GM23338 (cell line): ENCODE measurements at regions not wholly inside any gene's neighbourhood (a gene's known extent, or its start where the extent isn't known, plus 50 kb on each side); places are given as distances from the start of the nearest gene placed in this dataset.

Experiments
- ATAC-seq: fragments of 200-7000 bp; cut with Tn5 transposase; 3 replicates; pipeline ENCODE4 v1.9.1; 2020
- DNase-seq: peaks from one replicate; pipeline ENCODE4 v3.0.0-alpha.2; 2015; ENCODE audit warnings: low spot score
- H2AFZ ChIP-seq: fragments of 200-600 bp; sonication (generic); 2 replicates; pipeline ENCODE4 v1.8.0; 2016; ENCODE audit warnings: antibody characterized with exemption, mild to moderate bottlenecking, moderate library complexity
- H3F3A ChIP-seq: fragments of 200-600 bp; sonication (generic); replicated peaks from 2 replicates; pipeline ENCODE4 v1.8.0; 2017; ENCODE audit warnings: antibody characterized with exemption, mixed run types, low read depth
- H3K27ac ChIP-seq: fragments of 200-600 bp; sonication (generic); 2 replicates; pipeline ENCODE4 v1.6.1; 2016; ENCODE audit warnings: low read depth
- H3K27me3 ChIP-seq: fragments of 200-600 bp; sonication (generic); 2 replicates; pipeline ENCODE4 v1.8.0; 2016; ENCODE audit warnings: mild to moderate bottlenecking, mixed run types, moderate library complexity; ENCODE audit not compliant: insufficient read depth
- H3K36me3 ChIP-seq: fragments of 200-600 bp; sonication (generic); 2 replicates; pipeline ENCODE4 v1.8.0; 2016; ENCODE audit warnings: mild to moderate bottlenecking; ENCODE audit not compliant: insufficient read depth
- H3K4me1 ChIP-seq: fragments of 200-600 bp; sonication (generic); 2 replicates; pipeline ENCODE4 v1.8.0; 2016; ENCODE audit warnings: mild to moderate bottlenecking, moderate library complexity; ENCODE audit not compliant: insufficient read depth
- H3K4me2 ChIP-seq: fragments of 200-600 bp; sonication (generic); 2 replicates; pipeline ENCODE4 v1.7.1; 2017; ENCODE audit warnings: mixed run types
- H3K4me3 ChIP-seq: fragments of 200-600 bp; sonication (generic); 2 replicates; pipeline ENCODE4 v1.6.1; 2016; ENCODE audit warnings: mixed run types
- H3K79me2 ChIP-seq: fragments of 200-600 bp; sonication (generic); replicated peaks from 2 replicates; pipeline ENCODE4 v1.8.0; 2017; ENCODE audit warnings: mild to moderate bottlenecking; ENCODE audit not compliant: insufficient read depth
- H3K9me2 ChIP-seq: fragments of 200-600 bp; sonication (generic); 2 replicates; pipeline ENCODE4 v1.8.0; 2017; ENCODE audit not compliant: insufficient read depth
- H4K20me1 ChIP-seq: fragments of 200-600 bp; sonication (generic); replicated peaks from 2 replicates; pipeline ENCODE4 v1.8.0; 2017; ENCODE audit warnings: mild to moderate bottlenecking; ENCODE audit not compliant: insufficient read depth
- H3K27ac Mint-ChIP-seq: 2 replicates; pipeline ENCODE4 v1.8.0; 2020; ENCODE audit warnings: inconsistent platforms, mild to moderate bottlenecking, moderate library complexity, mixed read lengths
- H3K27me3 Mint-ChIP-seq: 3 replicates; pipeline ENCODE4 v1.8.0; 2022; ENCODE audit warnings: low read depth, mild to moderate bottlenecking, moderate library complexity, mixed read lengths, inconsistent platforms; ENCODE audit not compliant: insufficient read depth, poor library complexity
- H3K36me3 Mint-ChIP-seq: 3 replicates; pipeline ENCODE4 v1.8.0; 2021; ENCODE audit warnings: low read depth, mild to moderate bottlenecking, inconsistent platforms, moderate library complexity, mixed read lengths
- H3K4me1 Mint-ChIP-seq: 3 replicates; pipeline ENCODE4 v1.8.0; 2020; ENCODE audit warnings: mild to moderate bottlenecking, inconsistent platforms, mixed read lengths
- H3K4me3 Mint-ChIP-seq: 3 replicates; pipeline ENCODE4 v1.8.0; 2021; ENCODE audit warnings: moderate library complexity, mild to moderate bottlenecking, inconsistent platforms, mixed read lengths
- H3K9me3 Mint-ChIP-seq: 3 replicates; pipeline ENCODE4 v1.8.0; 2020; ENCODE audit warnings: moderate library complexity, mild to moderate bottlenecking, inconsistent platforms, mixed read lengths
- CREB1 ChIP-seq: fragments of 250-450 bp; sonication (Bioruptor Pico); IDR thresholded peaks from 2 replicates; pipeline ENCODE4 v1.5.0; 2020; ENCODE audit warnings: low read depth, mild to moderate bottlenecking, moderate library complexity
- EZH2 ChIP-seq: fragments of 200-600 bp; sonication (generic); IDR thresholded peaks from one replicate; pipeline ENCODE4 v1.8.0; 2017; ENCODE audit warnings: antibody characterized with exemption, mild to moderate bottlenecking, low read depth; ENCODE audit not compliant: unreplicated experiment
- EZH2phosphoT487 ChIP-seq: fragments of 200-600 bp; sonication (generic); IDR thresholded peaks from one replicate; pipeline ENCODE4 v1.8.1; 2018; ENCODE audit warnings: antibody characterized with exemption; ENCODE audit not compliant: unreplicated experiment
- JUNB ChIP-seq: IDR thresholded peaks from one replicate; pipeline ENCODE4 v1.6.1; 2016; ENCODE audit warnings: antibody characterized with exemption; ENCODE audit not compliant: unreplicated experiment
- NANOG ChIP-seq: IDR thresholded peaks from 2 replicates; pipeline ENCODE4 v1.6.1; 2016; ENCODE audit warnings: antibody characterized with exemption, borderline replicate concordance
- POLR2AphosphoS5 ChIP-seq: IDR thresholded peaks from 2 replicates; pipeline ENCODE4 v1.6.1; 2016; ENCODE audit warnings: antibody characterized with exemption, low read depth
- STAT1 ChIP-seq: IDR thresholded peaks from one replicate; pipeline ENCODE4 v1.6.1; 2016; ENCODE audit warnings: antibody characterized with exemption; ENCODE audit not compliant: unreplicated experiment
- ZNF114 ChIP-seq: fragments of 250-450 bp; sonication (Bioruptor Pico); IDR thresholded peaks from 2 replicates; pipeline ENCODE4 v1.5.0; 2020; ENCODE audit warnings: mild to moderate bottlenecking, moderate library complexity
- ZNF331 ChIP-seq: fragments of 250-450 bp; sonication (Bioruptor Pico); IDR thresholded peaks from 2 replicates; pipeline ENCODE4 v1.5.0; 2020; ENCODE audit warnings: low read depth, mild to moderate bottlenecking, moderate library complexity
- TF ChIP-seq, protein P1 (sequence below): IDR thresholded peaks from one replicate; pipeline ENCODE4 v1.6.1; 2018; ENCODE audit warnings: antibody characterized with exemption; ENCODE audit not compliant: unreplicated experiment
- TF ChIP-seq, protein P2 (sequence below): fragments of 250-450 bp; sonication (Bioruptor Pico); IDR thresholded peaks from 2 replicates; pipeline ENCODE4 v1.5.0; 2020; ENCODE audit warnings: mild to moderate bottlenecking, moderate library complexity
- TF ChIP-seq, protein P3 (sequence below): IDR thresholded peaks from 2 replicates; pipeline ENCODE4 v1.6.1; 2016; ENCODE audit warnings: antibody characterized with exemption
- TF ChIP-seq, protein P4 (sequence below), 2 experiments: fragments of 200-600 bp in 1 of 2; sonication (generic) in 1 of 2; conservative IDR thresholded peaks; 2 replicates each; pipeline versions ENCODE4 v1.5.1 to v1.6.1; 2016 to 2017; ENCODE audit warnings: antibody characterized with exemption in 2 of 2, low read depth in 2 of 2, mild to moderate bottlenecking in 2 of 2, moderate library complexity in 1 of 2

DNA sequence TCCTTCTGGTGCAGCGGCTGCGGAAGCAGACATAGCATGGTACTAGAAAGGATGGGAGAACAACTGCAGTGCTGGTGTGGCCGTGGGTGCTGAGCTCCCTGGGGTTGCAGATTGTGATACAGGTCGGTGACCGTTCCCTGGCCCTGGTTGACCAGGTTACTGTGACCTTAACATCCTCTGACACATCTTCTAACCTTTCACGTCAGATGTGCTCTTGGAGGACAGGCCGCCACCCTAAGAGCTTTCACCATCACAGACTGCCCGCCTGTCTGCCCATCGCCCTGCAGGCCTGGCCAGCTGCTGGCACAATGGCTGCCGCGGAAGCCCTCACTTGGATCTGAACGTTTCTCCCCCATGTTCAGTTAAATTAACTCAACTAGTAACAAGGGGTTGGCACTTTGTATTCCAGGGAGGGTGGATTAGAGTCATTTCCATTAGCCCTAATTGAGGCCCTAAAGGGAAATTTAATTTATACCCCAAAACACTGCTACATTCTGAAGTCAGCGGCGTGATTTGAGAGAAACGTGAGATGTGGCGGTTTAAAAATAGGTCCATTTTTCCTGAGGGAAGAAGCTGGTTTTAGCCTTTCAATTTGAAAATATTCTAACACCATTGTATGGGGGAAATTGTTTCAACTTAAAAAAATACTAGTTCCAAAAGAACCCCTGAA, 443.9 kb upstream of the CDH4 start:
- no peaks in the 10 kb centered on the region for H3K79me2 ChIP-seq
- H3K4me3 Mint-ChIP-seq, result no peak overlapping the region
- no peaks in the 10 kb centered on the region for H3K27me3 Mint-ChIP-seq
- H4K20me1 ChIP-seq, result no peaks in the 10 kb centered on the region
- no peak overlapping the region for H2AFZ ChIP-seq
- H3F3A ChIP-seq, result no peaks in the 10 kb centered on the region
- no peaks in the 10 kb centered on the region for H3K36me3 ChIP-seq
- H3K27ac ChIP-seq, result no peak overlapping the region
- H3K4me2 ChIP-seq, result no peak overlapping the region
- H3K36me3 Mint-ChIP-seq, result peaks cover 11% of the 10 kb centered on the region
- H3K4me3 ChIP-seq, result no peak overlapping the region
- no peak for TF ChIP-seq CREB1
- no peak for TF ChIP-seq NANOG
- TF ChIP-seq EZH2, result no peak
- TF ChIP-seq, protein P1, sequence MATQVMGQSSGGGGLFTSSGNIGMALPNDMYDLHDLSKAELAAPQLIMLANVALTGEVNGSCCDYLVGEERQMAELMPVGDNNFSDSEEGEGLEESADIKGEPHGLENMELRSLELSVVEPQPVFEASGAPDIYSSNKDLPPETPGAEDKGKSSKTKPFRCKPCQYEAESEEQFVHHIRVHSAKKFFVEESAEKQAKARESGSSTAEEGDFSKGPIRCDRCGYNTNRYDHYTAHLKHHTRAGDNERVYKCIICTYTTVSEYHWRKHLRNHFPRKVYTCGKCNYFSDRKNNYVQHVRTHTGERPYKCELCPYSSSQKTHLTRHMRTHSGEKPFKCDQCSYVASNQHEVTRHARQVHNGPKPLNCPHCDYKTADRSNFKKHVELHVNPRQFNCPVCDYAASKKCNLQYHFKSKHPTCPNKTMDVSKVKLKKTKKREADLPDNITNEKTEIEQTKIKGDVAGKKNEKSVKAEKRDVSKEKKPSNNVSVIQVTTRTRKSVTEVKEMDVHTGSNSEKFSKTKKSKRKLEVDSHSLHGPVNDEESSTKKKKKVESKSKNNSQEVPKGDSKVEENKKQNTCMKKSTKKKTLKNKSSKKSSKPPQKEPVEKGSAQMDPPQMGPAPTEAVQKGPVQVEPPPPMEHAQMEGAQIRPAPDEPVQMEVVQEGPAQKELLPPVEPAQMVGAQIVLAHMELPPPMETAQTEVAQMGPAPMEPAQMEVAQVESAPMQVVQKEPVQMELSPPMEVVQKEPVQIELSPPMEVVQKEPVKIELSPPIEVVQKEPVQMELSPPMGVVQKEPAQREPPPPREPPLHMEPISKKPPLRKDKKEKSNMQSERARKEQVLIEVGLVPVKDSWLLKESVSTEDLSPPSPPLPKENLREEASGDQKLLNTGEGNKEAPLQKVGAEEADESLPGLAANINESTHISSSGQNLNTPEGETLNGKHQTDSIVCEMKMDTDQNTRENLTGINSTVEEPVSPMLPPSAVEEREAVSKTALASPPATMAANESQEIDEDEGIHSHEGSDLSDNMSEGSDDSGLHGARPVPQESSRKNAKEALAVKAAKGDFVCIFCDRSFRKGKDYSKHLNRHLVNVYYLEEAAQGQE, result no peak
- TF ChIP-seq, protein P2, sequence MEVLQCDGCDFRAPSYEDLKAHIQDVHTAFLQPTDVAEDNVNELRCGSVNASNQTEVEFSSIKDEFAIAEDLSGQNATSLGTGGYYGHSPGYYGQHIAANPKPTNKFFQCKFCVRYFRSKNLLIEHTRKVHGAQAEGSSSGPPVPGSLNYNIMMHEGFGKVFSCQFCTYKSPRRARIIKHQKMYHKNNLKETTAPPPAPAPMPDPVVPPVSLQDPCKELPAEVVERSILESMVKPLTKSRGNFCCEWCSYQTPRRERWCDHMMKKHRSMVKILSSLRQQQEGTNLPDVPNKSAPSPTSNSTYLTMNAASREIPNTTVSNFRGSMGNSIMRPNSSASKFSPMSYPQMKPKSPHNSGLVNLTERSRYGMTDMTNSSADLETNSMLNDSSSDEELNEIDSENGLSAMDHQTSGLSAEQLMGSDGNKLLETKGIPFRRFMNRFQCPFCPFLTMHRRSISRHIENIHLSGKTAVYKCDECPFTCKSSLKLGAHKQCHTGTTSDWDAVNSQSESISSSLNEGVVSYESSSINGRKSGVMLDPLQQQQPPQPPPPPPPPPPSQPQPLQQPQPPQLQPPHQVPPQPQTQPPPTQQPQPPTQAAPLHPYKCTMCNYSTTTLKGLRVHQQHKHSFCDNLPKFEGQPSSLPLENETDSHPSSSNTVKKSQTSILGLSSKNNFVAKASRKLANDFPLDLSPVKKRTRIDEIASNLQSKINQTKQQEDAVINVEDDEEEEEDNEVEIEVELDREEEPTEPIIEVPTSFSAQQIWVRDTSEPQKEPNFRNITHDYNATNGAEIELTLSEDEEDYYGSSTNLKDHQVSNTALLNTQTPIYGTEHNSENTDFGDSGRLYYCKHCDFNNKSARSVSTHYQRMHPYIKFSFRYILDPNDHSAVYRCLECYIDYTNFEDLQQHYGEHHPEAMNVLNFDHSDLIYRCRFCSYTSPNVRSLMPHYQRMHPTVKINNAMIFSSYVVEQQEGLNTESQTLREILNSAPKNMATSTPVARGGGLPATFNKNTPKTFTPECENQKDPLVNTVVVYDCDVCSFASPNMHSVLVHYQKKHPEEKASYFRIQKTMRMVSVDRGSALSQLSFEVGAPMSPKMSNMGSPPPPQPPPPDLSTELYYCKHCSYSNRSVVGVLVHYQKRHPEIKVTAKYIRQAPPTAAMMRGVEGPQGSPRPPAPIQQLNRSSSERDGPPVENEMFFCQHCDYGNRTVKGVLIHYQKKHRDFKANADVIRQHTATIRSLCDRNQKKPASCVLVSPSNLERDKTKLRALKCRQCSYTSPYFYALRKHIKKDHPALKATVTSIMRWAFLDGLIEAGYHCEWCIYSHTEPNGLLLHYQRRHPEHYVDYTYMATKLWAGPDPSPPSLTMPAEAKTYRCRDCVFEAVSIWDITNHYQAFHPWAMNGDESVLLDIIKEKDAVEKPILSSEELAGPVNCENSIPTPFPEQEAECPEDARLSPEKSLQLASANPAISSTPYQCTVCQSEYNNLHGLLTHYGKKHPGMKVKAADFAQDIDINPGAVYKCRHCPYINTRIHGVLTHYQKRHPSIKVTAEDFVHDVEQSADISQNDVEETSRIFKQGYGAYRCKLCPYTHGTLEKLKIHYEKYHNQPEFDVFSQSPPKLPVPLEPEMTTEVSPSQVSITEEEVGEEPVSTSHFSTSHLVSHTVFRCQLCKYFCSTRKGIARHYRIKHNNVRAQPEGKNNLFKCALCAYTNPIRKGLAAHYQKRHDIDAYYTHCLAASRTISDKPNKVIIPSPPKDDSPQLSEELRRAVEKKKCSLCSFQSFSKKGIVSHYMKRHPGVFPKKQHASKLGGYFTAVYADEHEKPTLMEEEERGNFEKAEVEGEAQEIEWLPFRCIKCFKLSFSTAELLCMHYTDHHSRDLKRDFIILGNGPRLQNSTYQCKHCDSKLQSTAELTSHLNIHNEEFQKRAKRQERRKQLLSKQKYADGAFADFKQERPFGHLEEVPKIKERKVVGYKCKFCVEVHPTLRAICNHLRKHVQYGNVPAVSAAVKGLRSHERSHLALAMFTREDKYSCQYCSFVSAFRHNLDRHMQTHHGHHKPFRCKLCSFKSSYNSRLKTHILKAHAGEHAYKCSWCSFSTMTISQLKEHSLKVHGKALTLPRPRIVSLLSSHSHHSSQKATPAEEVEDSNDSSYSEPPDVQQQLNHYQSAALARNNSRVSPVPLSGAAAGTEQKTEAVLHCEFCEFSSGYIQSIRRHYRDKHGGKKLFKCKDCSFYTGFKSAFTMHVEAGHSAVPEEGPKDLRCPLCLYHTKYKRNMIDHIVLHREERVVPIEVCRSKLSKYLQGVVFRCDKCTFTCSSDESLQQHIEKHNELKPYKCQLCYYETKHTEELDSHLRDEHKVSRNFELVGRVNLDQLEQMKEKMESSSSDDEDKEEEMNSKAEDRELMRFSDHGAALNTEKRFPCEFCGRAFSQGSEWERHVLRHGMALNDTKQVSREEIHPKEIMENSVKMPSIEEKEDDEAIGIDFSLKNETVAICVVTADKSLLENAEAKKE (CRISPR knock-in tag), result no peak
- no peak for TF ChIP-seq ZNF114 (CRISPR knock-in tag)
- TF ChIP-seq, protein P3, sequence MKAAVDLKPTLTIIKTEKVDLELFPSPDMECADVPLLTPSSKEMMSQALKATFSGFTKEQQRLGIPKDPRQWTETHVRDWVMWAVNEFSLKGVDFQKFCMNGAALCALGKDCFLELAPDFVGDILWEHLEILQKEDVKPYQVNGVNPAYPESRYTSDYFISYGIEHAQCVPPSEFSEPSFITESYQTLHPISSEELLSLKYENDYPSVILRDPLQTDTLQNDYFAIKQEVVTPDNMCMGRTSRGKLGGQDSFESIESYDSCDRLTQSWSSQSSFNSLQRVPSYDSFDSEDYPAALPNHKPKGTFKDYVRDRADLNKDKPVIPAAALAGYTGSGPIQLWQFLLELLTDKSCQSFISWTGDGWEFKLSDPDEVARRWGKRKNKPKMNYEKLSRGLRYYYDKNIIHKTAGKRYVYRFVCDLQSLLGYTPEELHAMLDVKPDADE, result no peak
- no peak for TF ChIP-seq JUNB
- TF ChIP-seq, protein P4, sequence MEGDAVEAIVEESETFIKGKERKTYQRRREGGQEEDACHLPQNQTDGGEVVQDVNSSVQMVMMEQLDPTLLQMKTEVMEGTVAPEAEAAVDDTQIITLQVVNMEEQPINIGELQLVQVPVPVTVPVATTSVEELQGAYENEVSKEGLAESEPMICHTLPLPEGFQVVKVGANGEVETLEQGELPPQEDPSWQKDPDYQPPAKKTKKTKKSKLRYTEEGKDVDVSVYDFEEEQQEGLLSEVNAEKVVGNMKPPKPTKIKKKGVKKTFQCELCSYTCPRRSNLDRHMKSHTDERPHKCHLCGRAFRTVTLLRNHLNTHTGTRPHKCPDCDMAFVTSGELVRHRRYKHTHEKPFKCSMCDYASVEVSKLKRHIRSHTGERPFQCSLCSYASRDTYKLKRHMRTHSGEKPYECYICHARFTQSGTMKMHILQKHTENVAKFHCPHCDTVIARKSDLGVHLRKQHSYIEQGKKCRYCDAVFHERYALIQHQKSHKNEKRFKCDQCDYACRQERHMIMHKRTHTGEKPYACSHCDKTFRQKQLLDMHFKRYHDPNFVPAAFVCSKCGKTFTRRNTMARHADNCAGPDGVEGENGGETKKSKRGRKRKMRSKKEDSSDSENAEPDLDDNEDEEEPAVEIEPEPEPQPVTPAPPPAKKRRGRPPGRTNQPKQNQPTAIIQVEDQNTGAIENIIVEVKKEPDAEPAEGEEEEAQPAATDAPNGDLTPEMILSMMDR (conservative IDR thresholded peaks at IDR 0.05; ENCODE audit: low read depth in 2 of 2), result no peak
- TF ChIP-seq EZH2phosphoT487, result no peak
- TF ChIP-seq STAT1, result no peak
- TF ChIP-seq POLR2AphosphoS5, result no peak
- TF ChIP-seq ZNF331 (CRISPR knock-in tag), result no peak
- peaks cover 41% of the 10 kb centered on the region for H3K9me3 Mint-ChIP-seq
- DNase-seq, result no peak
- H3K27ac Mint-ChIP-seq, result no peak overlapping the region
- no peaks in the 10 kb centered on the region for H3K27me3 ChIP-seq
- peaks cover 27% of the 10 kb centered on the region for H3K4me1 Mint-ChIP-seq
- peaks cover 12% of the 10 kb centered on the region; the same call in 1 of the 2 replicates for H3K4me1 ChIP-seq
- no peaks in the 10 kb centered on the region for H3K9me2 ChIP-seq
- no peak for ATAC-seq
